GM12874 (cell line): ENCODE measurements at regions not wholly inside any gene's neighbourhood (a gene's known extent, or its start where the extent isn't known, plus 50 kb on each side); places are given as distances from the start of the nearest gene placed in this dataset.

ENCODE experiments used
- TF ChIP-seq, protein P1 (sequence below): IDR thresholded peaks from 2 replicates; pipeline ENCODE4 v1.5.1; 2011; ENCODE audit warnings: low read depth, mild to moderate bottlenecking, control low read depth, low read length, moderate library complexity; ENCODE audit not compliant: insufficient read depth

DNA sequence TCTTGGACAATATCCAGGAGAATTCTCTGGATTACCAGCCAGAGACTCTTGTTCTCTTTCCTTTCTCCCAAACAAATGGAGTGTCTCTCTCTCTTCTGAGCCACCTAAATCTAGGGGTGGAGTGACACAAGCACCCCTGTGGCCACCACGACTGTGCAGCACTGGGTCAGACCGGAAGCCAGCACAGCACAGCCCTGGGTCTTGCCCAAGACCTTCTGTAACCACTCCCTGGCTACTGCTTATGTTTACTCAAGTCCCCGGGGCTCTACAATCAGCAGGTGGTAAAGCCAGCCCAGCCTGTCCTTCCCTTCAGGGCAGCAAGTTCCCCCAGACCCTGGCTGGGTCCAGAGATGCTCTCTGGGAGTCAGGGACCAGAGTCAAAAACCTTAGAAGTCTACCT lies 110.0 kb upstream of the TUT7 start:
- TF ChIP-seq, protein P1, sequence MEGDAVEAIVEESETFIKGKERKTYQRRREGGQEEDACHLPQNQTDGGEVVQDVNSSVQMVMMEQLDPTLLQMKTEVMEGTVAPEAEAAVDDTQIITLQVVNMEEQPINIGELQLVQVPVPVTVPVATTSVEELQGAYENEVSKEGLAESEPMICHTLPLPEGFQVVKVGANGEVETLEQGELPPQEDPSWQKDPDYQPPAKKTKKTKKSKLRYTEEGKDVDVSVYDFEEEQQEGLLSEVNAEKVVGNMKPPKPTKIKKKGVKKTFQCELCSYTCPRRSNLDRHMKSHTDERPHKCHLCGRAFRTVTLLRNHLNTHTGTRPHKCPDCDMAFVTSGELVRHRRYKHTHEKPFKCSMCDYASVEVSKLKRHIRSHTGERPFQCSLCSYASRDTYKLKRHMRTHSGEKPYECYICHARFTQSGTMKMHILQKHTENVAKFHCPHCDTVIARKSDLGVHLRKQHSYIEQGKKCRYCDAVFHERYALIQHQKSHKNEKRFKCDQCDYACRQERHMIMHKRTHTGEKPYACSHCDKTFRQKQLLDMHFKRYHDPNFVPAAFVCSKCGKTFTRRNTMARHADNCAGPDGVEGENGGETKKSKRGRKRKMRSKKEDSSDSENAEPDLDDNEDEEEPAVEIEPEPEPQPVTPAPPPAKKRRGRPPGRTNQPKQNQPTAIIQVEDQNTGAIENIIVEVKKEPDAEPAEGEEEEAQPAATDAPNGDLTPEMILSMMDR, result no peak

DNA sequence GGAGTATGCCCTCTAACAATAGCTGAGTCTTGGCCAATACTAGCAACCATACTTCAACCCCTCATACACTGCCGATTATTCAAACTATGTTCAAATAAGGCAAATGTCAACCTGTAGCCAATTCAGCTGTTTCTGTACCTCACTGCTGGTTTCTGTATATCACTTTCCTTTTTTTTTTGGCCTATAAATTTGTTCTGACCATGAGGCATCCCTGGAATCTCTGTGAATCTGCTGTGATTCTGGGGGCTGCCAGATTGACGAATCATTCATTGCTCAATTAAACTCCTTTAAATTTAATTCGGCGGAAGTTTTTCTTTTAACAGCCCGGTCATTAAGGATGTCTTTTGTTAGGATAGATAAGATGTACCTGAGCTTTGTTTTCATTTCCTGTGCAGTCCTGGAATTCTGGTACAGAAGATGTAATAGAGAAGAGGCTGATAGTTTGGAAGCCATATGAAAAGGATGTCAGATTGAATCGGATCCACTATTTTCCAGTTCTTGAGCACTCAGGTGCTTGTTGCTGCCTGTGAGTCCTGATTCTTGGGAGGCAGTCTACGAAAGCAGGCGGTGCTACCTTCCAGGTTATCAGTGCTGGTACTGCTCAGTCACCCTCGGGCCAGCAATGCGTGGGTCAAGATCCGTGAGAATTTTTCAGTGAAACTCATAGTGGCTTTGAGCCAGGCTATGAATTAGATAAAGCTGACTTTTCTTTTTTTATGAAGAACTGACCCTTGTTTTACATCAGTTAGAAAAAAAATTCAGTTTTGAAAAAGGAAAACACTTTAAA lies 106.2 kb upstream of the TUT7 start:
- TF ChIP-seq, protein P1, result no peak

DNA sequence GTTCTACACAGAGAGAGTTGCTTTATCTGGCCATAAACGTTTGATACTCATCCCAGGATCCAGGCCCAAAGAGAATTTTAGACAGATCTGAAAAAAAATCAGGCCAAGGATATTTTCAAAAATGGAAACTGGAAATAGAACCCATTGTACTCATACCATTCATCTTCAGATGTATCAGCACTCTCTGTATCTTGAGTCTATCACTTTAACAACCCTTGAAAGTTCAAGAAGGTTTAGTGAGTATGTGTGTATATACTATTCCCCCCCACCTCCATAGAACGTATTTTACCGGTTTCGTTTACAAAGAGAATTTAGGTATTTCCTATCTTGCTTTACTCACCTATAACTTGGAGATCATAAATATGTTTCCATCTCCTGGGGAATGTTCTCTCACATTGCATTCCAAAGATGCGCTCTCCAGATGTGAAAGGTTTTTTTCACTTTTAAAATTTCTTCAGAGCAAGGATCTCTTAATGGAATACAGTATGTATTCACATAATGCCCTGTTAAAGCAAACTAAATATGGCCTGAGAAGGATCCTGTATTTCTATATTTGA lies 105.5 kb upstream of the TUT7 start:
- TF ChIP-seq, protein P1, result no peak

DNA sequence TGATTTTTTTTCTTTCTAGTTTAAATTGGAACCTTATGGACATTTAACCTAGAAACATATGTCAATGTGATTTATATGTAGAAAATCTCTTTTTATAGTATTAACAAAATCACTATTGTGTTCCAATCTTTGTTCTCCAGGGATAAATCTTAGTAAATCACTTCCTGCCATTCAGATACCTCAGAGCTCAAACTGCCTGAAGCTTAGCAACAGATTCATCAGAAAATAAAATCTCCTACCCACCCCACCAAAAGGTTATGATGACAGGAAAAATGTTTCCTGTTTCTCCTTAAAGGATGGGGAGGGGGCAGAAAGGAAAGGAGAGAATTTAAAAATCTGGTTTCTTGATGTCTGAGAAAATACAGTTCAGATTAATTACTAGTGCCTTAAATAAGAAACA lies 105.0 kb upstream of the TUT7 start:
- TF ChIP-seq, protein P1, result no peak

DNA sequence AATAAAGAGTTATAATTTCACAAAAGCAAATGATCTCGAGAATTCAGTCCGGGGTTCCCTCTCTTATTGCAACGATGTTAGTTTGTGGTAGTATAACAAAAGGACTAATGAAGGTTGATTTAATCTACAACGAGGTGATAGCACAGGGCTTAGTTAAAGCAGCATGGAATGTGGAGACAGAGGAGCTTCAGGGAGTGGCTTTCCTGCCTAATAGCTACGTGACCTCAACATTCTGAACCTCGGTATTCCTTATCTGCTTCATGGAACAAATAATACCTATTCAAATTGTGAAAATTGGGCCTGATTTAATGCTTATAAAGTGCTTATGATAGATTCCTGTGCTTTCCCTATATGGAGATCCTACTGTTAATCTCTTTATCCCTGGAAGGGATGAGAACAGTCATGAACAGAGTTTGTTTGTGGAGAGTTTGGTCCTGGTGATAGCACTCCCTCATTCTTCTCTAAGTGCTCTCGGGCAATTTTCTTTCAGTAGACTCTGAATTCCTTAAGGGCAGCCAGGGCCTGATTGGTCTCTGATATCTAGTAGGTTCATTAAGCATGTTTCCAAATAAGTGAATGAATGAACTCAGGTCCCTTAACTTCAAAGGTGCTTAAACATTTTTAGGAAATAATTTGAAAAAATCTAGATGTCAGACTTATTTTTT lies 104.1 kb upstream of the TUT7 start:
- TF ChIP-seq, protein P1, result no peak

DNA sequence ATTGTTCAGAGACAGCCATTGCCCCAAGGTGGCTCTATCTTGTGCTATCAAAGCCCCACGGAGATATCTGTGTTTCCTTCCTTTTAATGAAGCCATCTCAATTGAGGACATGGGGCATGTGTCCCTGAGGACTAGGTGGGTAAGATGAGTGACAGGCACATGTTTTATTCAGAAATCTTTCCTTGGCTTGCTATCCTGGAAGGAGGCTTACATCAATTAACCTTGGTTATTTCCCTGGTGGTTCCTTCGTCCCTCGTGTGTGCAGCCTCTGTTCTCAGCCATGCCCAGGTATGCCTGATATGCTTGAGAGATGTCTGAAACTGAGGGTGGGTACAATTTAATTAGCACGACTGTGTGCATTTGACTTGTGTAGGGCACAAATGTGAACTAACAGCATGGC lies 102.2 kb upstream of the TUT7 start:
- TF ChIP-seq, protein P1, result no peak
